ENCODE measurements at regions not wholly inside any gene's neighbourhood (a gene's known extent, or its start where the extent isn't known, plus 50 kb on each side); places are given as distances from the start of the nearest gene placed in this dataset.

- TF ChIP-seq POLR2A (IDR thresholded peaks at IDR 0.05) (no peak), CTCF (IDR thresholded peaks at IDR 0.05) (no peak), POLR2AphosphoS5 (IDR thresholded peaks at IDR 0.05) (no peak)
These were observed 127.5 kb downstream of the TWIST2 start for GRCh38 chr2:238975408-238975807.
